ENCODE measurements at regions not wholly inside any gene's neighbourhood (a gene's known extent, or its start where the extent isn't known, plus 50 kb on each side); places are given as distances from the start of the nearest gene placed in this dataset.
"Not testable (repeated sequence)": the region's sequence is repeated elsewhere in the genome, so short reads cannot be mapped to it uniquely, and the experiment has no call there.

GRCh38 chr13:103957939-103958338, 891.7 kb upstream of the SLC10A2 start:
- in situ Hi-C loops (cut with MboI; ENCODE audit: low sequenced_read_pairs), result no loop called here

GRCh38 chr13:103953859-103954258, 887.6 kb upstream of the SLC10A2 start:
- in situ Hi-C loops (cut with MboI; ENCODE audit: low sequenced_read_pairs), result no loop called here

GRCh38 chr13:103952183-103952582, 886.0 kb upstream of the SLC10A2 start:
- in situ Hi-C loops (cut with MboI; ENCODE audit: low sequenced_read_pairs), result no loop called here

GRCh38 chr13:103948426-103948825, 882.2 kb upstream of the SLC10A2 start:
- in situ Hi-C loops (cut with MboI; ENCODE audit: low sequenced_read_pairs), result no loop called here

GRCh38 chr13:103945836-103946235, 879.6 kb upstream of the SLC10A2 start:
- in situ Hi-C loops (cut with MboI; ENCODE audit: low sequenced_read_pairs), result no loop called here

- in situ Hi-C loops (cut with MboI; ENCODE audit: low sequenced_read_pairs), result no loop called here
These were observed 875.4 kb upstream of the SLC10A2 start for GRCh38 chr13:103941506-103942140.

- in situ Hi-C loops (cut with MboI; ENCODE audit: low sequenced_read_pairs), result no loop called here
These were observed 868.9 kb upstream of the SLC10A2 start for GRCh38 chr13:103935117-103935516.

- in situ Hi-C loops (cut with MboI; ENCODE audit: low sequenced_read_pairs), result no loop called here
These were observed 865.7 kb upstream of the SLC10A2 start for GRCh38 chr13:103931885-103932284.

- in situ Hi-C loops (cut with MboI; ENCODE audit: low sequenced_read_pairs), result no loop called here
These were observed 865.2 kb upstream of the SLC10A2 start for GRCh38 chr13:103931331-103931845.

- in situ Hi-C loops (cut with MboI; ENCODE audit: low sequenced_read_pairs), result no loop called here
These were observed 859.9 kb upstream of the SLC10A2 start for GRCh38 chr13:103926118-103926517.

- in situ Hi-C loops (cut with MboI; ENCODE audit: low sequenced_read_pairs), result no loop called here
These were observed 842.7 kb upstream of the SLC10A2 start for GRCh38 chr13:103908911-103909310.

GRCh38 chr13:103908274-103908673, 842.1 kb upstream of the SLC10A2 start:
- in situ Hi-C loops (cut with MboI; ENCODE audit: low sequenced_read_pairs), result no loop called here

GRCh38 chr13:103903790-103904189, 837.6 kb upstream of the SLC10A2 start:
- in situ Hi-C loops (cut with MboI; ENCODE audit: low sequenced_read_pairs), result no loop called here

GRCh38 chr13:103898481-103898880, 832.3 kb upstream of the SLC10A2 start:
- in situ Hi-C loops (cut with MboI; ENCODE audit: low sequenced_read_pairs), result no loop called here

- in situ Hi-C loops (cut with MboI; ENCODE audit: low sequenced_read_pairs), result no loop called here
These were observed 829.8 kb upstream of the SLC10A2 start for GRCh38 chr13:103895835-103896531.

GRCh38 chr13:103894626-103895025, 828.4 kb upstream of the SLC10A2 start:
- in situ Hi-C loops (cut with MboI; ENCODE audit: low sequenced_read_pairs), result no loop called here

- in situ Hi-C loops (cut with MboI; ENCODE audit: low sequenced_read_pairs), result no loop called here
These were observed 818.0 kb upstream of the SLC10A2 start for GRCh38 chr13:103884101-103884723.

- in situ Hi-C loops (cut with MboI; ENCODE audit: low sequenced_read_pairs), result no loop called here
These were observed 817.5 kb upstream of the SLC10A2 start for GRCh38 chr13:103883698-103884097.

GRCh38 chr13:103883164-103883563, 816.9 kb upstream of the SLC10A2 start:
- in situ Hi-C loops (cut with MboI; ENCODE audit: low sequenced_read_pairs), result no loop called here

- in situ Hi-C loops (cut with MboI; ENCODE audit: low sequenced_read_pairs), result not testable (repeated sequence)
These were observed 813.9 kb upstream of the SLC10A2 start for GRCh38 chr13:103880146-103880545.

- in situ Hi-C loops (cut with MboI; ENCODE audit: low sequenced_read_pairs), result no loop called here
These were observed 812.8 kb upstream of the SLC10A2 start for GRCh38 chr13:103878891-103879605.

Measured in HL-60/S4 (cell line).